ENCODE measurements at regions not wholly inside any gene's neighbourhood (a gene's known extent, or its start where the extent isn't known, plus 50 kb on each side); places are given as distances from the start of the nearest gene placed in this dataset.

- Histone ChIP-seq H4K20me1 (ENCODE audit: insufficient read depth, low read length, poor library complexity, severe bottlenecking) (no peaks in the 10 kb centered on the region), H3K79me2 (ENCODE audit: insufficient read depth, low read length) (no peaks in the 10 kb centered on the region), H3F3A (ENCODE audit: low read depth) (no peaks in the 10 kb centered on the region), H2AFZ (ENCODE audit: low read length) (no peak overlapping the region), H3K9me2 (replicated peaks; ENCODE audit: low read depth, low read length) (no peaks in the 10 kb centered on the region), H3K4me3 (ENCODE audit: low read length, poor library complexity, severe bottlenecking) (no peak overlapping the region), H3K4me1 (ENCODE audit: insufficient read depth, low read length, poor library complexity, severe bottlenecking) (no peaks in the 10 kb centered on the region), H3K4me2 (ENCODE audit: low read depth, low read length, poor library complexity, severe bottlenecking) (no peak overlapping the region), H3K9ac (ENCODE audit: low read depth, low read length, poor library complexity, severe bottlenecking) (no peak overlapping the region), H3K36me3 (ENCODE audit: insufficient read depth, low read length) (no peaks in the 10 kb centered on the region), H3K27me3 (ENCODE audit: insufficient read depth, low read length, poor library complexity, severe bottlenecking) (no peaks in the 10 kb centered on the region), H3K9me3 (ENCODE audit: insufficient read depth, low read depth, low read length) (no peaks in the 10 kb centered on the region)
- TF ChIP-seq CTCF (conservative IDR thresholded peaks at IDR 0.05; ENCODE audit: low read length), result no peak
- TF ChIP-seq EZH2phosphoT487 (IDR thresholded peaks at IDR 0.05; ENCODE audit: borderline replicate concordance), result no peak
Observed at GRCh38 chr7:79781716-79782115, 328.2 kb upstream of the MAGI2 start.

GRCh38 chr7:79778786-79779770 lies 325.6 kb upstream of the MAGI2 start:
- no peaks in the 10 kb centered on the region for H4K20me1 ChIP-seq (ENCODE audit: insufficient read depth, low read length, poor library complexity, severe bottlenecking)
- no peaks in the 10 kb centered on the region for H3K9me3 ChIP-seq (ENCODE audit: insufficient read depth, low read depth, low read length)
- H3K4me3 ChIP-seq (ENCODE audit: low read length, poor library complexity, severe bottlenecking), result no peak overlapping the region
- H2AFZ ChIP-seq (ENCODE audit: low read length), result peak overlapping the region; percentile 27; the same call in 1 of the 2 replicates
- no peaks in the 10 kb centered on the region for H3K4me1 ChIP-seq (ENCODE audit: insufficient read depth, low read length, poor library complexity, severe bottlenecking)
- no peaks in the 10 kb centered on the region for H3F3A ChIP-seq (ENCODE audit: low read depth)
- no peaks in the 10 kb centered on the region for H3K79me2 ChIP-seq (ENCODE audit: insufficient read depth, low read length)
- no peaks in the 10 kb centered on the region for H3K27me3 ChIP-seq (ENCODE audit: insufficient read depth, low read length, poor library complexity, severe bottlenecking)
- TF ChIP-seq CTCF (conservative IDR thresholded peaks at IDR 0.05; ENCODE audit: low read length), result no peak
- TF ChIP-seq EZH2phosphoT487 (IDR thresholded peaks at IDR 0.05; ENCODE audit: borderline replicate concordance), result no peak
- no peak overlapping the region for H3K9ac ChIP-seq (ENCODE audit: low read depth, low read length, poor library complexity, severe bottlenecking)
- no peaks in the 10 kb centered on the region for H3K36me3 ChIP-seq (ENCODE audit: insufficient read depth, low read length)
- H3K9me2 ChIP-seq (replicated peaks; ENCODE audit: low read depth, low read length), result no peaks in the 10 kb centered on the region
- no peak overlapping the region for H3K4me2 ChIP-seq (ENCODE audit: low read depth, low read length, poor library complexity, severe bottlenecking)

- no peak for TF ChIP-seq CTCF (conservative IDR thresholded peaks at IDR 0.05; ENCODE audit: low read length)
- H3K9me2 ChIP-seq (replicated peaks; ENCODE audit: low read depth, low read length), result no peaks in the 10 kb centered on the region
- no peaks in the 10 kb centered on the region for H3K9me3 ChIP-seq (ENCODE audit: insufficient read depth, low read depth, low read length)
- H3K79me2 ChIP-seq (ENCODE audit: insufficient read depth, low read length), result no peaks in the 10 kb centered on the region
- no peaks in the 10 kb centered on the region for H3K27me3 ChIP-seq (ENCODE audit: insufficient read depth, low read length, poor library complexity, severe bottlenecking)
- no peak overlapping the region for H3K4me3 ChIP-seq (ENCODE audit: low read length, poor library complexity, severe bottlenecking)
- no peaks in the 10 kb centered on the region for H3F3A ChIP-seq (ENCODE audit: low read depth)
- H3K9ac ChIP-seq (ENCODE audit: low read depth, low read length, poor library complexity, severe bottlenecking), result no peak overlapping the region
- H2AFZ ChIP-seq (ENCODE audit: low read length), result no peak overlapping the region
- H3K4me1 ChIP-seq (ENCODE audit: insufficient read depth, low read length, poor library complexity, severe bottlenecking), result no peaks in the 10 kb centered on the region
- H3K36me3 ChIP-seq (ENCODE audit: insufficient read depth, low read length), result no peaks in the 10 kb centered on the region
- H3K4me2 ChIP-seq (ENCODE audit: low read depth, low read length, poor library complexity, severe bottlenecking), result no peak overlapping the region
- no peaks in the 10 kb centered on the region for H4K20me1 ChIP-seq (ENCODE audit: insufficient read depth, low read length, poor library complexity, severe bottlenecking)
Observed at GRCh38 chr7:79775911-79776310, 322.4 kb upstream of the MAGI2 start.
